HG02678 (cell line): ENCODE measurements at regions not wholly inside any gene's neighbourhood (a gene's known extent, or its start where the extent isn't known, plus 50 kb on each side); places are given as distances from the start of the nearest gene placed in this dataset.

Experiments used
- ATAC-seq: cut with Tn5 transposase; IDR thresholded peaks from one replicate; pipeline ENCODE4 v1.9.1; 2021; ENCODE audit warnings: mild to moderate bottlenecking, moderate library complexity; ENCODE audit not compliant: unreplicated experiment

GRCh38 chr5:68429510-68429909, 214.0 kb downstream of the PIK3R1 start:
- no peak for ATAC-seq

DNA sequence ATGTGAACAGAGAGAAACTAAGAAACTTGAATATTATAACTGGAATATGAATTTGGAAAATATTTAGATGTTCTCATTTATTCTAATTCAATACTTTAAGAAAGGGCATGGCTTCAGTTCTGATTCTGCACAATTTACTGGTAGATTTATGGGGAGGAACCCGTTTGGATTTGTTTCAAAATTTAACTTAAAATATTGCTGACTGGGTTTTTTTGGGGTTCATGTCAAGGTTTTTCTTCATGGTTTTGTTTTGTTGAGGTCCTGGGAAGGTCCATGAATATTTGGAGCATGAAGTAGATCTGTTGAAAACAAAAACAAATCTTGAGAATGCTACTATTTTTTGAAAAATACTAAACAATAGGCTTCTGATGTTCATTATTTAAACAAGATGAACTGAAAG, 214.7 kb downstream of the PIK3R1 start:
- ATAC-seq = no peak

- no peak for ATAC-seq
Observed at GRCh38 chr5:68431186-68431585, 215.6 kb downstream of the PIK3R1 start.

DNA sequence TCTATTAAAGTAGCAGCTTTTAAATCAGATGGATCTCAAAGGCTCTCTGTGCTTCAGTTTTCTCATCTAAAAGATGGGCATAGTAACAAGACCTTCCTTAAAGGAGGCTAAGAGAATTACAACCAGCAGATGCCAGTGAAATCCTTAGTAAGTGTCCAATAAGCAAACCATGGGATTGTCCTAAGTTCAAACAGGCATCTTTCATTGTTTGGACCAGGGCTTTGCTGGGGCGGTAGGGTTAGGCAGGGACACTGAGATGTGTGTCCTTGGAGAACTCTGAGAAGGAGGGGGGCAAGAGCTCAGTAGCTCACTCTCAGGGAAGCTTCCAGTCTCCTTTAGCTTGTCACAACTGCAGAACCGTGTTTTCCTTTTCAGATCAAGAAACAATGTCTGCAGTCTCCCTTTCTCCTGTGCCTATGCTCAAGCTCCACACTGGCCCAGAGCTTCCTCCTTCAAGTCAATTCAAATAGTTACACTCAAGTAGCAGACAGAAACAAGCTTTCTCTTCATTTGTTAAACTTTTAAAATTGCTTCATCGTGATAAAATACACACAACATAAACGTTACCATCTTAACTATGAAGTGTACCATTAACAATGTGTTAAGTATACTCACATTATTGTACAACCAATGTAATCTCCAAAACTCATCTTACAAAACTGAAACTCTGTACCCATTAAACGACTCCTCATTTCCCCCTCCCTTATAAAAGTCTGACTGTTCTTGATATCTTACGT, 216.2 kb downstream of the PIK3R1 start:
- no peak for ATAC-seq

- ATAC-seq = no peak
Observed at GRCh38 chr5:68432682-68433081, 217.1 kb downstream of the PIK3R1 start.

DNA sequence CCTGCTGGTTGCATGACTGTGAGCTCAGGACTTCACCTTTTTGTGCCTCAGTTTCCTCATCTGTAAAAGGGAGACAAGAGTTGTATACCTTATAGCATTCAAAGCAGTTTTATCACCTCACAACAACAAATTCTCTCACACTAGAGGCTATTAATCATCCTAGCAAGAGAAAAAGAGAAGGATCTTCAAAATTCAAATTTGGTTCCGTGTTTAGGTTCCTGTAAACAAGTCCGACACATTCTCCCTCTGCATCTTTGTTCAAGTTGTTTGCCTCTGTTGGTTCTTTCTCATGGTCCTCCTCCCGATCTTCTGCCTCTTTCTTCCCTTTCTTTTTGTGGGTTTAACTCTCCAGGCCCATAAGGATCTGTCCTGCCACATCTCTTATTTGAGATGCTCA, 218.0 kb downstream of the PIK3R1 start:
- ATAC-seq = no peak

GRCh38 chr5:68433923-68434879, 218.6 kb downstream of the PIK3R1 start:
- ATAC-seq = peak; percentile 96

DNA sequence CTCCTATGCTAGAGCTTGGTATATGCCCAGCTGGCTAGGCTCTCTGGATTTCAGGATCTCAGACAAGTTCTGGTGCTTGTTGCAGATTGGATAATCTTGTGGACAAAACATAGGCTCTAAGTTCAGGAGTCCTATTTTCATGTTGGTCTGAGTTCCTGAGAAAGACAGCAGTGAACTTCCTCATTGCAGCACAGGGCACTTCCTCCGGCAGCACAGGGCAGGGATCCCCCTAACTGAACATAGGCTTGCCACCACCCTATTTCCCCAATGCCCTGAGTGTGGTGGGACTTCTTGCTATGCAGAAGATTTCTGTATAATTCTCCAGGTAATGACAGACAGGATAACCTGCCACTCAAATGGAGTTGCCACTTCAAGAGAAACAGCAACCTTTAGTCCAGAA, 220.1 kb downstream of the PIK3R1 start:
- ATAC-seq = no peak

DNA sequence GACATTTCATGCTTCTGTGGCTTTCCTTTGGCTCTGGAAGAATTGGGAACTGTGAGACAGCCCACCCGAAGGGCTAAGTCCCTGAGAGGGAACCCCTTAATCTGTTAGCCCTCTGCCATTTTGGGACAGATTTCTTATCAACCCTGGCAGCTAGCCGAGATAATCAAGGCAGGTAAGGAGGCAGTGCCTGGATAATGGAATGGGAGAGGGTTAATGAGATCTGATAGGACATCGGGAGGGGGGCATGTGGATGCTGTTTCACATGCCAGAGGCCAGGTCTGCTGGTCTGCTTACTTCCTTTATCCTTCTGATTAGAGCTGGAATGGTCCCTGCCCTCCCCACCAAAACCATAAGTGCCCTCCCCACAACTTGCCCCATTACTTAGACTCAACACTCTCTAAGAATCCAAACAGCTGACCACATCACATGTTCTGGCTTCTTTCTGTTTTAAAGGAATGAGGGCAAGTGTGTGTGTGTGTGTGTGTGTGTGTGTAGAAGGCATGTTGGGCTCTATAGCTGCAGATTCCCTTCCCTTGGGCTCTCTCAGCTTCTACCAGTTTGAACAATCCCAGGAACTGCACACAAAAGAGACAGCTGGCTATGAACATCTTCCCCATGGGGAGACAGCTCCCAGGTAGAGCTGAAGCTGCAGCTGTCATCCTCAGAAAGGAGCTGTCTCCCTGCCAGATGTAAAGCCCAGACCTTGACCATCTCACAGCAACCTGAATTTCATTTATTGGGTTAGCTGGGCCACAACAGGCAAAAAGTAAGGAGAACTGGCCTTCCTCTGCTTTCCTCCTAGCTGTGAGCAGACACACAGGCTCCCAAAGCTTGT, 221.3 kb downstream of the PIK3R1 start:
- ATAC-seq = no peak

GRCh38 chr5:68438876-68439275, 223.3 kb downstream of the PIK3R1 start:
- no peak for ATAC-seq

GRCh38 chr5:68440245-68440644, 224.7 kb downstream of the PIK3R1 start:
- no peak for ATAC-seq

- ATAC-seq = no peak
Observed at GRCh38 chr5:68440651-68441050, 225.1 kb downstream of the PIK3R1 start.

DNA sequence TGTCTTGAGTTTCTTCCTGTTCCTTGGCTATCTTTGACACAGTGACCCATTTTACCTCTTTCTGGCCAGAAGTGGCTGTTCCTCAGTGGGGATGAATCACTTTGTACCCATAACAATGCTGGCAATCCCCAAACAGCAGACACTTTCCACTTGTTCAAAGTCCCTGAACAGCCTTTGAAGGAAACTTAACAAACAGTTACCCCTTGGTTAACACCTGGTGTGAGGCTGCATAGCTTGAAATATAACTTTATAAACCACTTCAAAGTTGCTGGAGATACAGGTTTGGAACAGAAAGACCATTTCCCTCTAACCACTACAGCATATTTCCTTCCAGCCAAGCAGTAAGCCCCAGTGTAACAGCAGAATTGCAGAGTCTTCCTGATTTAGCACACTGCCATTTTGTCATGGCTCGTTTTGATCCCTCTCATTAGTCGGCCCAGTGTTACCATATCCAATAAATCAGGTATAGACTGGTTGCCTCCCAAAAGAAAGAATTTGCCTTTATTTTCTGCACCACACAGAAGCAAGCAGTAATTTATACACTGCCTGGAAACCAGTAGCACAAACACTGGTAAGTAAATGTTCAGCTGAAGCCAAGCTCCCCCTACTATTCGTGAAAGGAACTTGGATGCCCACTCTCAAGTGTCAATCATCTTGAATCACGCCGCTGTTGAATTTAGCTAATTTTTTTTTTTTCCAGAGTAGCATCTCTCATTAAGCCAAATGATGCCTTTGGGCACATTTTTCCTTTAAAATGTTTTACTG, 225.9 kb downstream of the PIK3R1 start:
- ATAC-seq = peak; percentile 59

DNA sequence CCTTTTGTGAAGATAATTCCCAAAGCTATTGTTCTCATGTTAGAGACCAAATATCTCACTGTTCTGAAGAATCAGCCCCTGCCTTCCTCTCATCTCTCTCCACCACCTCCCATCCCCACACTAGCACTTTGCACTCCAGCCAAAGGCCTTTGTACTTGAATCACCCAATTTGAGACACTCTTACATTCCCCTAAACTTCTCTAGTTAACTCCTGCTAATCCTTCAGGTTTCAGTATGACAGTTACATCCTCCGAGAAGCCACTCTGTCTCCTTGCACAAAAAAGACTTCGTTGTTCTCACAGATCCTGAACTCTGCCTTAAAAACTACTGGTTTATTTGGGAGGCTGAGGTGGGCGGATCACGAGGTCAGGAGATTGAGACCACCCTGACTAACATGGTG, 227.5 kb downstream of the PIK3R1 start:
- ATAC-seq = peak; percentile 30

GRCh38 chr5:68444048-68444447, 228.5 kb downstream of the PIK3R1 start:
- no peak for ATAC-seq

GRCh38 chr5:68444833-68445232, 229.3 kb downstream of the PIK3R1 start:
- no peak for ATAC-seq

GRCh38 chr5:68445257-68446069, 229.9 kb downstream of the PIK3R1 start:
- ATAC-seq = no peak

GRCh38 chr5:68446070-68446357, 230.5 kb downstream of the PIK3R1 start:
- ATAC-seq = no peak

- peak; percentile 83 for ATAC-seq
Observed at GRCh38 chr5:68446487-68446894, 230.9 kb downstream of the PIK3R1 start.
